ENCODE measurements at regions not wholly inside any gene's neighbourhood (a gene's known extent, or its start where the extent isn't known, plus 50 kb on each side); places are given as distances from the start of the nearest gene placed in this dataset.
"Not testable (repeated sequence)": the region's sequence is repeated elsewhere in the genome, so short reads cannot be mapped to it uniquely, and the experiment has no call there.

DNA sequence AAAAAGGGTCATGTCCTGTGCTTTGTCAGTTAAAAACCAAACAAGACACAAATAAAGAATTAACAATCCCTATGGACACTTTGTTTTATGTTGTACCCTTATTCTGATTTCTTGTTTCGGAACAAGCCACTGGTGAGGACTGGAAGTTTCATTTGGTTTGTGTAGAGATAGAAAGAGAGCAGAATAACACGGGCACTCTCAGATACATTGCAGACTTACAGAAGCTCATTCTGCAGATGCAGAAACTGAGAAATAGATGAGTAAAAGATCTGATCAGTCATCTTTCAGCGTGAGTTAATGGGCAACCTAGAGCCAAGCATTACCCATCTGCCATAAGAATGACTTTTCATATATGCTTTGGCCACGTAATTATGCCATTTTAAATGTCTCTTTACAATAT lies 407.6 kb downstream of the RAB38 start:
- DNase-seq: no peak
- no peak for ATAC-seq
- Mint-ChIP-seq H3K27me3 (no peaks in the 10 kb centered on the region), H3K27ac (no peak overlapping the region), H3K4me1 (no peaks in the 10 kb centered on the region), H3K4me3 (no peak overlapping the region), H3K36me3 (ENCODE audit: low read depth) (no peaks in the 10 kb centered on the region)
- H3K9me3 ChIP-seq (ENCODE audit: control insufficient read depth, low read length, poor library complexity, severe bottlenecking): no peaks in the 10 kb centered on the region

GRCh38 chr11:87764075-87764474 lies 411.2 kb downstream of the RAB38 start:
- DNase-seq; H3K27me3 Mint-ChIP-seq; H3K4me3 Mint-ChIP-seq; H3K4me1 Mint-ChIP-seq; H3K36me3 Mint-ChIP-seq (ENCODE audit: low read depth); H3K27ac Mint-ChIP-seq; ATAC-seq; H3K9me3 ChIP-seq (ENCODE audit: control insufficient read depth, low read length, poor library complexity, severe bottlenecking): not testable (repeated sequence)

GRCh38 chr11:87754685-87755084 lies 420.6 kb downstream of the RAB38 start:
- no peaks in the 10 kb centered on the region for H3K4me1 Mint-ChIP-seq
- DNase-seq (no peak), ATAC-seq (no peak)
- H3K27me3 Mint-ChIP-seq: no peaks in the 10 kb centered on the region
- H3K27ac Mint-ChIP-seq: no peak overlapping the region
- no peaks in the 10 kb centered on the region for H3K36me3 Mint-ChIP-seq (ENCODE audit: low read depth)
- H3K9me3 ChIP-seq (ENCODE audit: control insufficient read depth, low read length, poor library complexity, severe bottlenecking): no peaks in the 10 kb centered on the region
- no peak overlapping the region for H3K4me3 Mint-ChIP-seq

GRCh38 chr11:87753143-87753542 lies 422.1 kb downstream of the RAB38 start:
- H3K4me3 Mint-ChIP-seq: no peak overlapping the region
- no peak for DNase-seq

GRCh38 chr11:87743007-87743406 lies 432.2 kb downstream of the RAB38 start:
- H3K4me3 Mint-ChIP-seq: no peak overlapping the region
- H3K27ac Mint-ChIP-seq: no peak overlapping the region
- H3K27me3 Mint-ChIP-seq: no peaks in the 10 kb centered on the region
- no peaks in the 10 kb centered on the region for H3K9me3 ChIP-seq (ENCODE audit: control insufficient read depth, low read length, poor library complexity, severe bottlenecking)
- no peaks in the 10 kb centered on the region for H3K4me1 Mint-ChIP-seq
- ATAC-seq (no peak), DNase-seq (no peak)
- H3K36me3 Mint-ChIP-seq (ENCODE audit: low read depth): no peaks in the 10 kb centered on the region

More at GRCh38 chr11:87753143-87753542, 422.1 kb downstream of the RAB38 start:
- H3K27ac Mint-ChIP-seq: no peak overlapping the region
- no peaks in the 10 kb centered on the region for H3K4me1 Mint-ChIP-seq
- H3K27me3 Mint-ChIP-seq: no peaks in the 10 kb centered on the region
- H3K9me3 ChIP-seq (ENCODE audit: control insufficient read depth, low read length, poor library complexity, severe bottlenecking): no peaks in the 10 kb centered on the region
- no peak for ATAC-seq
- no peaks in the 10 kb centered on the region for H3K36me3 Mint-ChIP-seq (ENCODE audit: low read depth)

GRCh38 chr11:87740968-87741367 lies 434.3 kb downstream of the RAB38 start:
- no peak for DNase-seq
- no peak overlapping the region for H3K27ac Mint-ChIP-seq
- no peaks in the 10 kb centered on the region for H3K27me3 Mint-ChIP-seq
- no peak for ATAC-seq
- no peaks in the 10 kb centered on the region for H3K36me3 Mint-ChIP-seq (ENCODE audit: low read depth)
- H3K9me3 ChIP-seq (ENCODE audit: control insufficient read depth, low read length, poor library complexity, severe bottlenecking): no peaks in the 10 kb centered on the region
- no peaks in the 10 kb centered on the region for H3K4me1 Mint-ChIP-seq
- no peak overlapping the region for H3K4me3 Mint-ChIP-seq

- H3K4me3 Mint-ChIP-seq: no peak overlapping the region
- no peaks in the 10 kb centered on the region for H3K4me1 Mint-ChIP-seq
- no peaks in the 10 kb centered on the region for H3K36me3 Mint-ChIP-seq (ENCODE audit: low read depth)
- no peaks in the 10 kb centered on the region for H3K27me3 Mint-ChIP-seq
- DNase-seq: no peak
- no peak for ATAC-seq
- no peak overlapping the region for H3K27ac Mint-ChIP-seq
- H3K9me3 ChIP-seq (ENCODE audit: control insufficient read depth, low read length, poor library complexity, severe bottlenecking): no peaks in the 10 kb centered on the region
These were observed 434.8 kb downstream of the RAB38 start for GRCh38 chr11:87740451-87740850.

GRCh38 chr11:87739766-87740165 lies 435.5 kb downstream of the RAB38 start:
- ATAC-seq (no peak), DNase-seq (no peak)
- no peak overlapping the region for H3K27ac Mint-ChIP-seq
- no peaks in the 10 kb centered on the region for H3K9me3 ChIP-seq (ENCODE audit: control insufficient read depth, low read length, poor library complexity, severe bottlenecking)
- no peaks in the 10 kb centered on the region for H3K27me3 Mint-ChIP-seq
- no peaks in the 10 kb centered on the region for H3K36me3 Mint-ChIP-seq (ENCODE audit: low read depth)
- H3K4me1 Mint-ChIP-seq: no peaks in the 10 kb centered on the region
- H3K4me3 Mint-ChIP-seq: no peak overlapping the region

DNA sequence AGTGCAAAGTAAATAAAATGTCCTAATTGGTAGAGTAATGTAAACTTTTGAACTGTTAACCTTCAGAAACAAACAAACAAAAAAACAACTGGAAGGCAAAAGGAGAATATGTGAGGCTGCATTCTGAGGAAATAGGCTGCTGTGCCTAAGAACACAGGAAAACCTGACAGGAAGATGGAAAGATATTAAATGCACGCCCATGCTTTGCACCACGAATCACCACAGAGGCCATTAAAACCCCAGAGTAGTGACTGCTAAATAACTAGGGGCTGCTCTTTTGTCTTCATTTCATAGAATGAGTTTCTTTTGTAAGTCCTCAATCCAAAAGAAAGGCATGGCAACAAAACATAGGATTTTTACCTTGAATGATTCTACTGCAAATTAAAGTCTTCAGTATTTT lies 436.0 kb downstream of the RAB38 start:
- Mint-ChIP-seq H3K27ac (no peak overlapping the region), H3K36me3 (ENCODE audit: low read depth) (no peaks in the 10 kb centered on the region), H3K4me3 (no peak overlapping the region), H3K4me1 (no peaks in the 10 kb centered on the region), H3K27me3 (no peaks in the 10 kb centered on the region)
- H3K9me3 ChIP-seq (ENCODE audit: control insufficient read depth, low read length, poor library complexity, severe bottlenecking): no peaks in the 10 kb centered on the region
- DNase-seq: no peak
- ATAC-seq: no peak

DNA sequence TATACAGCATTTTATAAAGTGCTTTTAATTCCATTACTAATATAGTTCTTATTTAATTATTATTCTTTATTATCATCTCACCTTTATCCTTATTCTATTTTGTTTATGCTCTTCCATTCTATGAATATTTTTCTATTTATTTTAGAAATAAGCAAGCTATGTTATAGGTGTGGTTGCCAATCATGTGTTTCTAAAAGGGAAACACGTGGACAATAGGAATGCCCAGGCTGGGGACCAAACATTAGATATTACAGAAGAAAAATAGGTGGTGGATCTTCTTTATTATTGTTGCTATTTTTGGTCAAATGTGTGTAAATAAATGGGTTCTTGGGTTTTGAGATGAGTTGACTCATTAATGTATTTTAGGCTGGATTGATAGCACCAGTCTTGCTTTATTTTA lies 438.3 kb downstream of the RAB38 start:
- Mint-ChIP-seq H3K27ac (no peak overlapping the region), H3K4me3 (no peak overlapping the region), H3K4me1 (no peaks in the 10 kb centered on the region), H3K27me3 (no peaks in the 10 kb centered on the region), H3K36me3 (ENCODE audit: low read depth) (no peaks in the 10 kb centered on the region)
- H3K9me3 ChIP-seq (ENCODE audit: control insufficient read depth, low read length, poor library complexity, severe bottlenecking): no peaks in the 10 kb centered on the region
- ATAC-seq (no peak), DNase-seq (no peak)

DNA sequence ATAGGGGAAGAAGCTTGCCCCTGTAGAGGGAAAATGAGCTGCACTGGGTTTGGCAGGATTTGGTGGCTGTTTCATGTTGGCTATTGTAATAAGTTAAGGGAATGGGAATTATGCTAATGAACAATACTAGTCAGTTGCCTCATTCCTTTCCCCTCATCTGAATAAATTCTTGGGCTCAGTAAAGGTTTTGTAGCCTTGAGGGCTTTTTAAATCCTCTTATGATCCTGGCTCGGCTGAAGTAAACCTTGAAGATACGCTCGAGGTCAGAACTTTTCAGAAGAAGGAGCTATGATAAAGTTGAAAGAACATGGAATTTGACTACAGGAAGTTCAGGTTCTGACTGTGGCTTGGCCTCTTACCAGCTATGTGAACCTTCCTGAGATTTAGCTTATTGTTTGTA lies 448.7 kb downstream of the RAB38 start:
- Mint-ChIP-seq H3K4me3 (no peak overlapping the region), H3K4me1 (peaks cover 2% of the 10 kb centered on the region), H3K36me3 (ENCODE audit: low read depth) (no peaks in the 10 kb centered on the region), H3K27me3 (no peaks in the 10 kb centered on the region), H3K27ac (no peak overlapping the region)
- no peak for ATAC-seq
- DNase-seq: no peak
- no peaks in the 10 kb centered on the region for H3K9me3 ChIP-seq (ENCODE audit: control insufficient read depth, low read length, poor library complexity, severe bottlenecking)

DNA sequence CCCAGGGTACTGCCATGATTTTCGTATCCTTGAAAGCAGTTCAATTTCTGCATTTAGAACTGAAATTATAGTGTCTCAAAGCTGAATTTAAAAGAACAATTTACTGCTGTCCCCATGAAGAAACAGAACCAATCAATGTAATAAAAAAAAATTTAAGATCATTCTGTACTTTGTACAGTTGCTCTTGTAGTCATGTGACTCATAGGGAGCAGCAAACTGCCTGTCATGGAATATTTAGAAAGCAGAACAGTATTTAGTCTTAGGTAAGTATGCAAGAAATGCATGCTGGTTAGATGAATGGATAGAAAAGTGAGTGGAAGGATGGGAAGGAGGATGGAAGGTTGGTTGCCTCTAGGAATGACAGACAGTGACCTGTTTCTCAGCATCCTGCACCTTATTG lies 450.9 kb downstream of the RAB38 start:
- Mint-ChIP-seq H3K36me3 (ENCODE audit: low read depth) (no peaks in the 10 kb centered on the region), H3K27me3 (no peaks in the 10 kb centered on the region), H3K4me3 (no peak overlapping the region), H3K27ac (no peak overlapping the region), H3K4me1 (peaks cover 2% of the 10 kb centered on the region)
- DNase-seq (no peak), ATAC-seq (no peak)
- no peaks in the 10 kb centered on the region for H3K9me3 ChIP-seq (ENCODE audit: control insufficient read depth, low read length, poor library complexity, severe bottlenecking)

- no peaks in the 10 kb centered on the region for H3K36me3 Mint-ChIP-seq (ENCODE audit: low read depth)
- no peak overlapping the region for H3K27ac Mint-ChIP-seq
- H3K4me1 Mint-ChIP-seq: peaks cover 2% of the 10 kb centered on the region
- ATAC-seq: no peak
- no peak for DNase-seq
- no peak overlapping the region for H3K4me3 Mint-ChIP-seq
- H3K27me3 Mint-ChIP-seq: no peaks in the 10 kb centered on the region
- no peaks in the 10 kb centered on the region for H3K9me3 ChIP-seq (ENCODE audit: control insufficient read depth, low read length, poor library complexity, severe bottlenecking)
These were observed 452.3 kb downstream of the RAB38 start for GRCh38 chr11:87722756-87723565.

DNA sequence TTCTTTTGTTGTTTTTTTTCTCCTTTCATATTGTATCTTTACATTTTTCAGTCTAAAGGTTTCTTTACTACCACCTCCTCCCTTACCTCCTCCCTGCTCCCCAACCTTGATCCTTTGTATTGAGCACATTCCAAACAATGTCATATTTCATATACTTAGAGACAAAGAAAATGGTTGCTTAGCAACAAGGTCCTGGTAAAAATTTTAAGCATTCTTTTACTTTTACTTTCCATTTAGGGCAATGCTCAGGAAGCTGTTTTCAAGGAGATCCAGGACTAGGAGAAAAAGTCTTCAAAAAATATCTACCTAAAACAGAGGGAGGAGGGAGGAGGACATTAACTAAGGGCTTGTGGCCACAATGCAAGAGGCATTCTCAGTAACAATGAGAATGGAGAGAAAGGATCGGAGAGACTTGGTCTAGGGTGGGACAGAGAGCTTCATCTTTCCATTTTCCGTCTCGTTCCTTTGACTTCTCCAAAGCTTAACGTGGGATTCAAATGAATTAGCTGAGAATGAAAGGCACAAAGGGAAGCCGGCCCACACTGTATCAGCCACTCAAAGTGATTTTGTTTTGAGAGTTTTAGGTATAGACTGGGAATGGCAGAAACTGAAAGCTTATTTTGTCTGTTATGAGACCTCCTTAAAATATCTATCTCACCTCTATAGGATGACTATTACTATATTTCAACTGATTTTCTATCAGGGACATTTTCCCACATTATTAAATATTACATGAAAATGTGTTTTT lies 455.7 kb downstream of the RAB38 start:
- DNase-seq: no peak
- no peak for ATAC-seq
- no peak overlapping the region for H3K4me3 Mint-ChIP-seq

More for the DNA sequence above, 455.7 kb downstream of the RAB38 start:
- Mint-ChIP-seq H3K36me3 (ENCODE audit: low read depth) (no peaks in the 10 kb centered on the region), H3K4me1 (peaks cover 2% of the 10 kb centered on the region), H3K27ac (no peak overlapping the region), H3K27me3 (no peaks in the 10 kb centered on the region)
- H3K9me3 ChIP-seq (ENCODE audit: control insufficient read depth, low read length, poor library complexity, severe bottlenecking): no peaks in the 10 kb centered on the region

All from T-helper 17 cell (primary cell).